GM12873 (cell line): ENCODE measurements at regions not wholly inside any gene's neighbourhood (a gene's known extent, or its start where the extent isn't known, plus 50 kb on each side); places are given as distances from the start of the nearest gene placed in this dataset.

ENCODE experiments used
- CTCF ChIP-seq: IDR thresholded peaks from 2 replicates; pipeline ENCODE4 v1.5.1; 2012; ENCODE audit warnings: low read depth, mild to moderate bottlenecking, moderate library complexity, low read length, control low read depth; ENCODE audit not compliant: insufficient read depth; ENCODE audit errors: missing control alignments

- TF ChIP-seq CTCF = no peak
Observed at GRCh38 chr2:18110222-18110621, 231.8 kb downstream of the KCNS3 start.

- TF ChIP-seq CTCF = no peak
Observed at GRCh38 chr2:18106841-18107240, 228.4 kb downstream of the KCNS3 start.

GRCh38 chr2:18105929-18106328 lies 227.5 kb downstream of the KCNS3 start:
- no peak for TF ChIP-seq CTCF

- TF ChIP-seq CTCF = no peak
Observed at GRCh38 chr2:18104595-18105224, 226.2 kb downstream of the KCNS3 start.

GRCh38 chr2:18096836-18097405 lies 218.5 kb downstream of the KCNS3 start:
- TF ChIP-seq CTCF = no peak

GRCh38 chr2:18094277-18094676 lies 215.8 kb downstream of the KCNS3 start:
- TF ChIP-seq CTCF = no peak

GRCh38 chr2:18093196-18093595 lies 214.7 kb downstream of the KCNS3 start:
- TF ChIP-seq CTCF = no peak
